ENCODE measurements at regions not wholly inside any gene's neighbourhood (a gene's known extent, or its start where the extent isn't known, plus 50 kb on each side); places are given as distances from the start of the nearest gene placed in this dataset.
"Not testable (repeated sequence)": the region's sequence is repeated elsewhere in the genome, so short reads cannot be mapped to it uniquely, and the experiment has no call there.

GRCh38 chr20:30164389-30164788 is 1093.1 kb upstream of the DEFB115 start:
- DNase-seq (ENCODE audit: low read depth), result not testable (repeated sequence)

DNA sequence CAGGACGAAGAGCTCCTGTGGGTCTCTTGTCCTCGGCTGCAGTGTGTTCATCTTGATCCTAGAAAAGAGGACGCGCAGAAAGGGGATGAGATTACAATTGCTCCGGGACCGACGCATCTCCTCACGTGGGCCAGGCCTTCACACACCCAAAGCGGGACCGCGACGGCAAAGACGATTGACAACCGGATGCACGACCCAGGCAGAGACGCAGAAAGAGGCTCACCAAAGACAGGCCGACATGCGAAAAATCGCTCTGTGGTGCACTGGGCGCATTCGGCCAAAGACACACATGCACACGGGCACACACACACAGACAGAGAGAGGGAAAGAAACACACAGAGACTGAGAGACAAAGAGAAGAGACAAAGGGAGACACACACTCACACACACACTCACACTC is 1089.9 kb upstream of the DEFB115 start:
- no peak for DNase-seq (ENCODE audit: low read depth)

GRCh38 chr20:30168025-30168799 is 1089.3 kb upstream of the DEFB115 start:
- DNase-seq (ENCODE audit: low read depth), result no peak

- DNase-seq (ENCODE audit: low read depth), result no peak
Measured at GRCh38 chr20:30168800-30169138, 1088.7 kb upstream of the DEFB115 start.

GRCh38 chr20:30175681-30176080 is 1081.8 kb upstream of the DEFB115 start:
- no peak for DNase-seq (ENCODE audit: low read depth)

- not testable (repeated sequence) for DNase-seq (ENCODE audit: low read depth)
Measured at GRCh38 chr20:30183124-30183523, 1074.3 kb upstream of the DEFB115 start.

- DNase-seq (ENCODE audit: low read depth), result not testable (repeated sequence)
Measured at GRCh38 chr20:30191785-30192184, 1065.7 kb upstream of the DEFB115 start.

DNA sequence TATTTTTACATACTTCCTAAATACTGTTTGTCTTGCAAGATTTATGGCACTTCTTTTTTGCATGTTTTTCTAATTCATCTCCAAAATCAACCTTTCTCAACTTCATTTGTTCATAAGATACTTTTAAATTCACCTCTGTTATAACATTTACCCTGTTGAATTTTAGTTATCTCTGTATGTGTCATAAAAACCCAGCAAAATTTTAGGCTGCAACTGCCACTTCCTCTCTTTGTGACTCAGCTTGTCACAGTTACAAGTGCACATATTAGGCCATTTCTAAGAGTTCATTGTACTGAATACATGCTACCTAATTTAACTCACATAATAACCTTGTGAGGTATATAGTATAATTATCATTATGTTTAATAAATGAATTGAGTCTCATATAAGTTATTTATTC is 1023.0 kb upstream of the DEFB115 start:
- DNase-seq (ENCODE audit: low read depth), result not testable (repeated sequence)

DNA sequence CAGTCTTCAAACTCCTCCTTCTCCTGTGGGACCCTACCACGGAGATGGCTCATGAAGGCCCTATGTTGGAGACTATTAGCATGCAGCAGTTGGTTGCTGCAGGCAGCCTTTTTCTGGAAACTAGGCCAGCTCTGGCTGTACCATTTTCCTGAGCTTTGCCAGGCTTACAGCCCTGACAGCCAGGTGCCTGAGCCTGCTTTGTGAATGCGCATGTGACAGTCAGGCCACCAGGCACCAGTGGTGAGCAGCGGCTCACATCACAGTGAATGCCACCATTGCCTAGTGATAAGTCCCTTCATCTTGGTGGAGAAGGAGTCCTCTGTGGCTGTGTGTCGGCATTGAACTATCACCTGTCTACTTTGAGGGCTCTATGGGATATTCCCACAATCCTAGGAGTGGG is 982.4 kb upstream of the DEFB115 start:
- DNase-seq (ENCODE audit: low read depth), result not testable (repeated sequence)

DNA sequence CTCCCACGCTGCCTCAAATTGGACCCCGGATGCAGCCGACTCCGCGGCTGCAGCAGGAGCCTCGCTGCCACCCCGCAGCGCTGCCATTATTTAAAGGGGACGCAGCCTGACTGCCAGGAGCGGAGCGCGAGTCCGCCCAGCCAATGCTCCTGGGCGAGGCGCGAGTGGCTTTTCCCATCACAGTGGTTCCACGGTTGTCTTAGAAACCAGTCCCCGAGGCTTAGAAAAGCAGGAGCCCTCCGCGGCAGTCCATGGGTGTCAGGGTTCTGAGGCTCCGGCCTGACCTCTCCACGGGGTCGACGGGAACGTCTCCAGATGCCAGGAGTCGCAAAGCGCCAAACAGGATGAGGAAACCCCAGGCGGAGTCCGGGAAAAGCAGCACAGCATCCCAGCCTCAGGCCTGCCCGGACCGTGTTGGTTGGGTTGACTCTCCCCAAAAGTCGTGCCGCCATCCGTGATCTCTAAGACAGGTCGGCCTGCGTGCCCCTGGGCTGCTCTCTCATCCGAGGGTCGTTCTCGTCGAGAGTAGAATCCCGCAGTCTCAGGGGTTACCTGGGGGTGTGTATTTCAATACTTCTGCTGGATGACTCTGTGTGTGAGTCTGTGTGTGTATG is 975.8 kb upstream of the DEFB115 start:
- DNase-seq (ENCODE audit: low read depth), result no peak

DNA sequence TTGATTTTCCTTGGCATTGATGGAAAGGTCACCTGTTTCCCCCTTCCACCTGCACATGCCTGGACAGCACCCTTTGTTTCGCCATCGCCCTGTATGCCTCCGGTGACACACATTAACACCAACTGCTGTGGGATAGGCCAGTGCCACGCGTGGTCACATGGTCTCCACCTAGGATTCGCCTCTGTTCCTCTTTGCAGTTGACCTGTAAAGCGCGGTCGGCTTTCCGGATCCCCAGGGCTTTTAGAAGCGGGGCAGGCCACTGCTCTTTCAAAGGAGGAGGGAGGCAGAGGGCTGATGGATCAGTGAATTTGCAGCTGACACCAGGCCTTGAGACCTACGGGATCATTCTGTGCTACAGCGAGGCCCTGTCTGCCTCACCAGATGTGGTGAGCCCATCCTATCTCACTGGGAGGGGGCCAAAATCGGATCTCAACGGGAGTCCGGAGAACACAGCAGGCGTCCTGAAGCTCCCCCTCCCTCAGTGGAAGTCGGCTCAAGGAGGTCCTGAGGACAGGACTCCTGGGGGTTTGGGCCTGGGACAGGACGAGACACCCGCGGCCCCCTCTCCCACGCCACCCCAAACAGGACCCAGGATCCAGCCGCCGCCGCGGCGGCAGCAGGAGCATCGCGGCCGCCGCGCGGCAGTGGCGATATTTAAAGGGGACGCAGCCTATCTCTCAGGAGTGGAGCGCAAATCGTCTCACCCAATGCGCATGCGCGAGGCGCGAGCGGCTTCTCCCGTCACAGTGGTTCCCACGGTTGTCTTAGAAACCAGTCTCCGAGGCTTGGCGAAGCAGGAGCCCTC is 973.8 kb upstream of the DEFB115 start:
- peak; percentile 45 for DNase-seq (ENCODE audit: low read depth)

DNA sequence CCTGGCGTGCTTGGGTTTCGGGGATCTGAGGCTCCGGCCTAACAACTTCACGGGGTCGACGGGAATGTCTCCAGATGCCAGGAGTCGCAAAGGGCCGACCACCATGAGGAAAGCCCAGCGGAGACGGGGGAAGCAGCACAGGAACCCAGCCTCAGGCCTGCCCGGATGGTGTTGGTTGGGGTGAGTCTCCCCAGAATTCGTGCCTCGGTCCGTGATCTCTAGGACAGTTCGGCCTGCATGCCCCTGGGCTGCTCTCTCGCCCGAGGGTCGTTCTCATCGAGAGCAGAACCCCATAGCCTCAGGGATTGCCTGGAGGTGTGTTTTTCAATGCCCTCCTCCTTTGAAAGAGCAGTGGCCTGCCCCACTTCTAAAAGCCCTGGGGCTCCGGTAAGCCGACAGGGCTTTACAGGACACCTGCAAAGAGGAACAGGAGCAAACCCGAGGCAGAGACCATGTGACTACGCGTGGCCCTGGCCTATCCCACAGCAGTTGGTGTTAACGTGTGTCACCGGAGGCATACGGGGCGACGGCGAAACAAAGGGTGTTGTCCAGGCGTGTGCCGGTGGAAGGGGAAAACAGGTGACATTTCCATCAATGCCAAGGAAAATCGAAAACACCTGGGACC is 973.1 kb upstream of the DEFB115 start:
- DNase-seq (ENCODE audit: low read depth), result no peak

GRCh38 chr20:30285677-30286076 is 971.8 kb upstream of the DEFB115 start:
- no peak for DNase-seq (ENCODE audit: low read depth)

DNA sequence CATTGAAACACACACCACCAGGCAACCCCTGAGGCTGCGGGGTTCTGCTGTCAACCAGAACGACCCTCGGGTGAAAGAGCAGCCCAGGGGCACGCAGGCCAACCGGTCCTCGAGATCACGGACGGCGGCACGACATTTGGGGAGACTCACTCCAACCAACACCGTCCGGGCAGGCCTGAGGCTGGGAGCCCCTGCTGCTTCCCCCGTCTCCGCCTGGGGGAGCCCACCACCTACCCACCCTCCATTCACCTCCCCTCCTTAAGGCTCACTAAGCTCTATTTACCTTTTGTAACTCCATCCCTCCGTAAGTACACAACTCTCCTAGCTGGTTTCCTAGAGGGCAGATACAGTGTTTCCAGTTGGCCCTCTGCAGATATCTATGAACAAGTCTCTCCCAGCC is 971.3 kb upstream of the DEFB115 start:
- no peak for DNase-seq (ENCODE audit: low read depth)

DNA sequence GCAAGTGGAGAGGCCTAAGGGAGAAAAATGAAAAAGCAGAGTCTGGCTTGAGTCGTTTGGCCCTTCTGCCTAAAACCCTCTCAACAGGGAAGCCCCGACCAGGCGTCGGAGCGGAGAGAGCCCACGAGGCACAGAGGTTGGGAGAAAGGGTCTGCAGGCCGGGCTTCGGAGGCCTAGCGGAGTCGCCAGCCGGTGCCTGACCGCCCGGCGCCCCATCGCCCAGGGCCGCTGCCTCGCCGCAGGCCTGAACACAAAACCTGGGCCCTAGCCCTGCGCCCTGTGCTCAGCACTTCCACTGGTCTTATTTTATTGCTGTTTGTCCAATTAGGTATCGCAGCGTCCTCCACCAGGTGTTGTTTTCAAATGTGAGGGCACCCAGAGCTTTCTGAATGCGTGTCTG is 970.0 kb upstream of the DEFB115 start:
- not testable (repeated sequence) for DNase-seq (ENCODE audit: low read depth)

DNA sequence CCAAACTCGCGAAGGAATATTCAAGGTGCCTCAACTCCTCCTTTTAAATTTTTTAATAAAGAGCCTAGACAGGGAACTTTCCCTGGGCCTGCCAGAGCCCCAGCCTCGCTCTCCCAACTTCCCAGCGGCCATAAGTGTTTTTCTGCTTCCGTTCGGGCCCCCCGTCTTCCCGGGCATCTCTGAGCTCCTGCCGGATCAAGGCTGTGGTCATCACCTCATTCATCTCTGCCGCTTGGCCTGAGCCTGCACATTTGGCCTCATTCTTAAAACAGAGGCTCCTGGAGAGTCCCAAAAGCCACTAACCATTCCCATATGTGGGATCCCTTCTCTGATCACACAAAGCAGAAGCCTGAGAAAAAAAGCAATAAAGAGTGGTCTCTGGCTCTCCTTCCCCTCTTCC is 969.1 kb upstream of the DEFB115 start:
- DNase-seq (ENCODE audit: low read depth), result no peak

GRCh38 chr20:30289049-30289448 is 968.4 kb upstream of the DEFB115 start:
- DNase-seq (ENCODE audit: low read depth), result not testable (repeated sequence)

GRCh38 chr20:30289711-30290141 is 967.7 kb upstream of the DEFB115 start:
- DNase-seq (ENCODE audit: low read depth), result not testable (repeated sequence)

- not testable (repeated sequence) for DNase-seq (ENCODE audit: low read depth)
Measured at GRCh38 chr20:30290361-30291063, 967.0 kb upstream of the DEFB115 start.

DNA sequence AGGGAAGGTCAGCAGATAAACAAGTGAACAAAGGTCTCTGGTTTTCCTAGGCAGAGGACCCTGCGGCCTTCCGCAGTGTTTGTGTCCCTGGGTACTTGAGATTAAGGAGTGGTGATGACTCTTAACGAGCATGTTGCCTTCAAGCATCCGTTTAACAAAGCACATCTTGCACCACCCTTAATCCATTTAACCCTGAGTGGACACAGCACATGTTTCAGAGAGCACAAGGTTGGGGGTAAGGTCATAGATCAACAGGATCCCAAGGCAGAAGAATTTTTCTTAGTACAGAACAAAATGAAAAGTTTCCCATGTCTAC is 966.4 kb upstream of the DEFB115 start:
- not testable (repeated sequence) for DNase-seq (ENCODE audit: low read depth)

DNA sequence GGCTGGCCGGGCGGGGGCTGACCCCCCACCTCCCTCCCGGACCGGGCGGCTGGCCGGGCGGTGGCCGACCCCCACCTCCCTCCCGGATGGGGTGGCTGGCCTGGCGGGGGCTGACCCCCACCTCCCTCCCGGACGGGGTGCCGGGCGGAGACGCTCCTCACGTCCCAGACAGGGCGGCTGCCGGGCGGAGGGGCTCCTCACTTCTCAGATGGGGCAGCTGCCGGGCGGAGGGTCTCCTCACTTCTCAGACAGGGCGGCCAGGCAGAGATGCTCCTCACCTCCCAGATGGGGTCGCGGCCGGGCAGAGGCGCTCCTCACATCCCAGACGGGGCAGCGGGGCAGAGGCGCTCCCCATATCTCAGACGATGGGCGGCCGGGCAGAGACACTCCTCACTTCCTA is 965.8 kb upstream of the DEFB115 start:
- DNase-seq (ENCODE audit: low read depth), result not testable (repeated sequence)

GRCh38 chr20:30295396-30295795 is 962.1 kb upstream of the DEFB115 start:
- DNase-seq (ENCODE audit: low read depth), result not testable (repeated sequence)
